Neural cell (in vitro differentiated cells): ENCODE measurements at regions not wholly inside any gene's neighbourhood (a gene's known extent, or its start where the extent isn't known, plus 50 kb on each side); places are given as distances from the start of the nearest gene placed in this dataset.

Experiments used
- EZH2 ChIP-seq: fragments of 200-600, 300-800 bp; shearing (Covaris generic), sonication (generic); IDR thresholded peaks from 2 replicates; pipeline ENCODE4 v1.6.1; 2014; ENCODE audit warnings: antibody characterized with exemption, low read length, borderline replicate concordance, mild to moderate bottlenecking; ENCODE audit not compliant: insufficient read depth, poor library complexity, severe bottlenecking
- POLR2AphosphoS5 ChIP-seq: IDR thresholded peaks from 2 replicates; pipeline ENCODE4 v1.6.1; 2012
- RAD21 ChIP-seq: fragments of 450-650 bp; conservative IDR thresholded peaks from 2 replicates; pipeline ENCODE4 v1.6.1; 2014; ENCODE audit warnings: antibody characterized with exemption, mild to moderate bottlenecking, moderate library complexity
- SMC3 ChIP-seq: fragments of 450-650 bp; conservative IDR thresholded peaks from 2 replicates; pipeline ENCODE4 v1.6.1; 2014; ENCODE audit warnings: antibody characterized with exemption, mild to moderate bottlenecking, moderate library complexity; ENCODE audit not compliant: poor library complexity
- TAF1 ChIP-seq: IDR thresholded peaks from 2 replicates; pipeline ENCODE4 v1.6.1; 2012; ENCODE audit warnings: low read depth
- TF ChIP-seq, protein P1 (sequence below): fragments of 450-650 bp; IDR thresholded peaks from 2 replicates; pipeline ENCODE4 v1.5.1; 2014; ENCODE audit warnings: antibody characterized with exemption, mild to moderate bottlenecking, moderate library complexity; ENCODE audit not compliant: poor library complexity, severe bottlenecking
- TF ChIP-seq, protein P2 (sequence below): IDR thresholded peaks from 2 replicates; pipeline ENCODE4 v1.6.1; 2012; ENCODE audit warnings: borderline replicate concordance

DNA sequence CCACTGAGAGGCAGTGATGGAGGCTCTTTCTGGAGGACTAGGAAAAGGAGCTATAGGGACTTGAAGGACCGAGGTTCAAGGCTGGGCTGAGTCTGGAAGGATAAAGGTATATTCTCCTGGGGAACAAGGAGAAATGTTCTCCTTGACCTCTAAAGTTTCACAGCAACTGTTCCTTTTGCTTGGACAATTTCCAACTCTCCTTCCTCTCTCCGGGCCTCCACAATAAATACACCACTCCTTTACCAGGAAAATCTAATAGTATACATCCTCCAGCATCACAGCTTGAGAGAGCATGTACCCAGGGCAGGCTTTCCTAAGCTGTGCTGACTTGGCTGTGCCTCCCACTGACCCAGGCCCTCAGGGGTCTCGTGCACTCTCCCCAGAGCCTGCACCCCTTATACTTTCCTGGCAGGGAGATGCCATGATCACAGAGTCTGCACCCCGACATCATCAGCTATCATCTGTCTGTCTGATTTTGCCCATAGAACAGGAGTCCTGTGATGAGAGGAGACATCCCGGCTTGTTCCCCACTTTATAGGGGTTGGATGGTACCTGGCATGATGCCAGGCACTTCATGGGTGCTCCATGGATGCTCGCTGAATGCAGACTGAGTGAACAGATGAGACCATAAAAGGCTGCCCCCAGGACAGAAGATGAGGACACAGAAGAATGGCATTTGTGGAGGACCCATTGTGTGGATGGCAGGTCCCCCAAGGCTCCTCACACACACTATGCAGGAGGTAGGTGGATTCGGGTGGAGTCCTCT, 582.6 kb upstream of the CDH5 start:
- no peak for TF ChIP-seq EZH2
- TF ChIP-seq, protein P1, sequence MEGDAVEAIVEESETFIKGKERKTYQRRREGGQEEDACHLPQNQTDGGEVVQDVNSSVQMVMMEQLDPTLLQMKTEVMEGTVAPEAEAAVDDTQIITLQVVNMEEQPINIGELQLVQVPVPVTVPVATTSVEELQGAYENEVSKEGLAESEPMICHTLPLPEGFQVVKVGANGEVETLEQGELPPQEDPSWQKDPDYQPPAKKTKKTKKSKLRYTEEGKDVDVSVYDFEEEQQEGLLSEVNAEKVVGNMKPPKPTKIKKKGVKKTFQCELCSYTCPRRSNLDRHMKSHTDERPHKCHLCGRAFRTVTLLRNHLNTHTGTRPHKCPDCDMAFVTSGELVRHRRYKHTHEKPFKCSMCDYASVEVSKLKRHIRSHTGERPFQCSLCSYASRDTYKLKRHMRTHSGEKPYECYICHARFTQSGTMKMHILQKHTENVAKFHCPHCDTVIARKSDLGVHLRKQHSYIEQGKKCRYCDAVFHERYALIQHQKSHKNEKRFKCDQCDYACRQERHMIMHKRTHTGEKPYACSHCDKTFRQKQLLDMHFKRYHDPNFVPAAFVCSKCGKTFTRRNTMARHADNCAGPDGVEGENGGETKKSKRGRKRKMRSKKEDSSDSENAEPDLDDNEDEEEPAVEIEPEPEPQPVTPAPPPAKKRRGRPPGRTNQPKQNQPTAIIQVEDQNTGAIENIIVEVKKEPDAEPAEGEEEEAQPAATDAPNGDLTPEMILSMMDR = no peak
- no peak for TF ChIP-seq TAF1
- no peak for TF ChIP-seq SMC3
- no peak for TF ChIP-seq RAD21
- TF ChIP-seq, protein P2, sequence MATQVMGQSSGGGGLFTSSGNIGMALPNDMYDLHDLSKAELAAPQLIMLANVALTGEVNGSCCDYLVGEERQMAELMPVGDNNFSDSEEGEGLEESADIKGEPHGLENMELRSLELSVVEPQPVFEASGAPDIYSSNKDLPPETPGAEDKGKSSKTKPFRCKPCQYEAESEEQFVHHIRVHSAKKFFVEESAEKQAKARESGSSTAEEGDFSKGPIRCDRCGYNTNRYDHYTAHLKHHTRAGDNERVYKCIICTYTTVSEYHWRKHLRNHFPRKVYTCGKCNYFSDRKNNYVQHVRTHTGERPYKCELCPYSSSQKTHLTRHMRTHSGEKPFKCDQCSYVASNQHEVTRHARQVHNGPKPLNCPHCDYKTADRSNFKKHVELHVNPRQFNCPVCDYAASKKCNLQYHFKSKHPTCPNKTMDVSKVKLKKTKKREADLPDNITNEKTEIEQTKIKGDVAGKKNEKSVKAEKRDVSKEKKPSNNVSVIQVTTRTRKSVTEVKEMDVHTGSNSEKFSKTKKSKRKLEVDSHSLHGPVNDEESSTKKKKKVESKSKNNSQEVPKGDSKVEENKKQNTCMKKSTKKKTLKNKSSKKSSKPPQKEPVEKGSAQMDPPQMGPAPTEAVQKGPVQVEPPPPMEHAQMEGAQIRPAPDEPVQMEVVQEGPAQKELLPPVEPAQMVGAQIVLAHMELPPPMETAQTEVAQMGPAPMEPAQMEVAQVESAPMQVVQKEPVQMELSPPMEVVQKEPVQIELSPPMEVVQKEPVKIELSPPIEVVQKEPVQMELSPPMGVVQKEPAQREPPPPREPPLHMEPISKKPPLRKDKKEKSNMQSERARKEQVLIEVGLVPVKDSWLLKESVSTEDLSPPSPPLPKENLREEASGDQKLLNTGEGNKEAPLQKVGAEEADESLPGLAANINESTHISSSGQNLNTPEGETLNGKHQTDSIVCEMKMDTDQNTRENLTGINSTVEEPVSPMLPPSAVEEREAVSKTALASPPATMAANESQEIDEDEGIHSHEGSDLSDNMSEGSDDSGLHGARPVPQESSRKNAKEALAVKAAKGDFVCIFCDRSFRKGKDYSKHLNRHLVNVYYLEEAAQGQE = no peak
- TF ChIP-seq POLR2AphosphoS5 = no peak
